A549 (cell line): ENCODE measurements at regions not wholly inside any gene's neighbourhood (a gene's known extent, or its start where the extent isn't known, plus 50 kb on each side); places are given as distances from the start of the nearest gene placed in this dataset.

ENCODE experiments used
- ATAC-seq, 2 experiments: fragments of 200-7000 bp in 1 of 2; fragments of >200 bp in 1 of 2; cut with Nextera tagmentation in 1 of 2; cut with Tn5 transposase in 1 of 2; 3 replicates each; pipeline versions ENCODE4 v1.8.0 to v1.9.1; 2018 to 2020; ENCODE audit warnings: mild to moderate bottlenecking in 1 of 2, moderate library complexity in 1 of 2
- CTCF ChIA-PET: fragments of 300-600 bp; sonication (Branson Sonifier 250); formaldehyde crosslinking; extraction: SDS; loops from one replicate; lab custom pipeline; 2021; ENCODE audit warnings: antibody characterized with exemption, inconsistent platforms; lab: Yijun Ruan, JAX
- POLR2A ChIA-PET: fragments of 350-600 bp; formaldehyde crosslinking; extraction: SDS; loops from one replicate; lab custom pipeline; 2021; ENCODE audit warnings: antibody characterized with exemption, inconsistent platforms; lab: Yijun Ruan, JAX
- DNase-seq, 2 experiments: peaks; one replicate each; pipeline versions ENCODE4 v3.0.0 to v3.0.0-alpha.2; 2011 to 2016; ENCODE audit warnings: low read depth in 1 of 2, low spot score in 1 of 2
- FAIRE-seq: peaks from 2 replicates; lab custom pipeline; 2011; peaks lifted over from hg19 to GRCh38; lab: Jason Lieb, UNC
- H3K27ac ChIP-seq, 2 experiments: fragments of >200 bp; sonication (Bioruptor Twin); formaldehyde crosslinking; 3 replicates each; pipeline ENCODE4 v1.5.1; 2016 to 2017
- H3K4me1 ChIP-seq: fragments of >200 bp; sonication (Bioruptor Twin); formaldehyde crosslinking; 3 replicates; pipeline ENCODE4 v1.6.1; 2016
- H3K4me2 ChIP-seq: fragments of >200 bp; sonication (Bioruptor Twin); formaldehyde crosslinking; 3 replicates; pipeline ENCODE4 v1.6.1; 2016
- H3K4me3 ChIP-seq: fragments of >200 bp; sonication (Bioruptor Twin); formaldehyde crosslinking; 3 replicates; pipeline ENCODE4 v1.5.1; 2016
- H3K9me3 ChIP-seq: fragments of >200 bp; sonication (Bioruptor Twin); formaldehyde crosslinking; 3 replicates; pipeline ENCODE4 v1.6.1; 2016
- BHLHE40 ChIP-seq: IDR thresholded peaks from 2 replicates; pipeline ENCODE4 v1.6.1; 2012; ENCODE audit warnings: low read depth, low read length, inconsistent platforms
- CBX2 ChIP-seq: fragments of 200-600 bp; sonication (generic); IDR thresholded peaks from 2 replicates; pipeline ENCODE4 v1.6.1; 2016; ENCODE audit warnings: low read depth, mild to moderate bottlenecking, borderline replicate concordance
- CHD4 ChIP-seq: fragments of 200-600 bp; sonication (generic); IDR thresholded peaks from 2 replicates; pipeline ENCODE4 v1.6.1; 2016; ENCODE audit warnings: antibody characterized with exemption, mild to moderate bottlenecking, borderline replicate concordance
- EHF ChIP-seq: fragments of 250-450 bp; sonication (Bioruptor Pico); IDR thresholded peaks from 2 replicates; pipeline ENCODE4 v1.5.0; 2020; ENCODE audit warnings: mild to moderate bottlenecking
- EP300 ChIP-seq, 2 experiments: fragments of >200 bp; sonication (Bioruptor Twin); formaldehyde crosslinking; IDR thresholded peaks; 2 replicates in 1 of 2; 3 replicates in 1 of 2; pipeline ENCODE4 v1.6.1; 2016 to 2017
- ESRRA ChIP-seq: fragments of 150-350 bp; IDR thresholded peaks from 2 replicates; pipeline ENCODE4 v1.6.1; 2014; ENCODE audit warnings: mild to moderate bottlenecking, low read length, borderline replicate concordance
- FOSL2 ChIP-seq, 2 experiments: fragments of 450-650 bp in 1 of 2; fragments of >200 bp in 1 of 2; sonication (Bioruptor Twin) in 1 of 2; formaldehyde crosslinking; IDR thresholded peaks; 2 replicates each; pipeline versions ENCODE4 v1.5.0 to v1.6.1; 2016 to 2020; ENCODE audit warnings: mild to moderate bottlenecking in 1 of 2, moderate library complexity in 1 of 2
- GATA3 ChIP-seq: IDR thresholded peaks from 2 replicates; pipeline ENCODE4 v1.6.1; 2012; ENCODE audit warnings: borderline replicate concordance
- HDAC2 ChIP-seq: fragments of 200-600 bp; sonication (generic); IDR thresholded peaks from 2 replicates; pipeline ENCODE4 v1.6.1; 2016
- HEYL ChIP-seq: fragments of 250-450 bp; sonication (Bioruptor Pico); IDR thresholded peaks from 2 replicates; pipeline ENCODE4 v1.8.0; 2021; ENCODE audit warnings: mild to moderate bottlenecking, moderate library complexity
- HOXA7 ChIP-seq: fragments of 250-450 bp; sonication (Bioruptor Pico); IDR thresholded peaks from 2 replicates; pipeline ENCODE4 v1.5.0; 2020; ENCODE audit warnings: mild to moderate bottlenecking, moderate library complexity
- HOXB13 ChIP-seq: fragments of 250-450 bp; sonication (Bioruptor Pico); IDR thresholded peaks from 2 replicates; pipeline ENCODE4 v1.5.0; 2020; ENCODE audit warnings: low read depth, mild to moderate bottlenecking, moderate library complexity
- JUN ChIP-seq, 2 experiments: fragments of >200 bp; sonication (Bioruptor Twin); formaldehyde crosslinking; IDR thresholded peaks; 2 replicates in 1 of 2; 3 replicates in 1 of 2; pipeline ENCODE4 v1.6.1; 2016 to 2017
- JUNB ChIP-seq: fragments of >200 bp; sonication (Bioruptor Twin); formaldehyde crosslinking; IDR thresholded peaks from 2 replicates; pipeline ENCODE4 v1.6.1; 2016
- KDM1A ChIP-seq: fragments of 200-600 bp; sonication (generic); IDR thresholded peaks from 2 replicates; pipeline ENCODE4 v1.6.1; 2016; ENCODE audit warnings: low read depth, mild to moderate bottlenecking
- KDM5A ChIP-seq: fragments of 200-600 bp; sonication (generic); IDR thresholded peaks from 2 replicates; pipeline ENCODE4 v1.6.1; 2016; ENCODE audit warnings: antibody characterized with exemption, mild to moderate bottlenecking
- MAFK ChIP-seq: fragments of 450-650 bp; IDR thresholded peaks from 2 replicates; pipeline ENCODE4 v1.6.1; 2014; ENCODE audit not compliant: partially characterized antibody
- NFE2L2 ChIP-seq: fragments of 150-350 bp; conservative IDR thresholded peaks from 2 replicates; pipeline ENCODE4 v1.6.1; 2014; ENCODE audit warnings: low read length
- POLR2A ChIP-seq: IDR thresholded peaks from 2 replicates; pipeline ENCODE4 v1.6.1; 2012; ENCODE audit warnings: mild to moderate bottlenecking, low read length
- POLR2AphosphoS2 ChIP-seq: conservative IDR thresholded peaks from 2 replicates; pipeline ENCODE4 v1.6.1; 2012; ENCODE audit warnings: low read length, improper control_type of control experiment, inconsistent platforms
- RNF2 ChIP-seq: fragments of 200-600 bp; sonication (generic); IDR thresholded peaks from 2 replicates; pipeline ENCODE4 v1.6.1; 2016; ENCODE audit warnings: low read depth, mild to moderate bottlenecking, antibody characterized with exemption, moderate library complexity, borderline replicate concordance
- SMC3 ChIP-seq: fragments of >200 bp; sonication (Bioruptor Twin); formaldehyde crosslinking; IDR thresholded peaks from 3 replicates; pipeline ENCODE4 v1.6.1; 2018; ENCODE audit warnings: inconsistent platforms
- SREBF2 ChIP-seq: fragments of 450-650 bp; IDR thresholded peaks from 2 replicates; pipeline ENCODE4 v1.6.1; 2014; ENCODE audit warnings: mild to moderate bottlenecking, moderate library complexity
- TFCP2L1 ChIP-seq: fragments of 250-450 bp; sonication (Bioruptor Pico); IDR thresholded peaks from 2 replicates; pipeline ENCODE4 v1.5.0; 2021; ENCODE audit warnings: mild to moderate bottlenecking
- ZC3H11A ChIP-seq: fragments of 450-650 bp; IDR thresholded peaks from 2 replicates; pipeline ENCODE4 v1.6.1; 2014; ENCODE audit warnings: antibody characterized with exemption, mild to moderate bottlenecking
- ZFP36 ChIP-seq: fragments of 450-650 bp; IDR thresholded peaks from 2 replicates; pipeline ENCODE4 v1.6.1; 2014; ENCODE audit warnings: borderline replicate concordance; ENCODE audit not compliant: partially characterized antibody
- ZSCAN20 ChIP-seq: fragments of 250-450 bp; sonication (Bioruptor Pico); IDR thresholded peaks from 2 replicates; pipeline ENCODE4 v1.8.0; 2022; ENCODE audit warnings: mild to moderate bottlenecking, moderate library complexity
- WGBS: methylation state at CpG from one replicate; pipeline ENCODE4 v1.1.6; 2017; ENCODE audit errors: missing lambda C conversion rate; 5-methylcytosine and 5-hydroxymethylcytosine counted together
- TF ChIP-seq, protein P1 (sequence below): fragments of 250-450 bp; sonication (Bioruptor Pico); IDR thresholded peaks from 2 replicates; pipeline ENCODE4 v1.5.0; 2021; ENCODE audit warnings: mild to moderate bottlenecking, moderate library complexity, borderline replicate concordance
- TF ChIP-seq, protein P2 (sequence below): fragments of >200 bp; sonication (Bioruptor Twin); formaldehyde crosslinking; IDR thresholded peaks from 3 replicates; pipeline ENCODE4 v1.6.1; 2016
- TF ChIP-seq, protein P3 (sequence below): fragments of 450-650 bp; IDR thresholded peaks from 2 replicates; pipeline ENCODE4 v1.6.1; 2014; ENCODE audit warnings: antibody characterized with exemption

DNA sequence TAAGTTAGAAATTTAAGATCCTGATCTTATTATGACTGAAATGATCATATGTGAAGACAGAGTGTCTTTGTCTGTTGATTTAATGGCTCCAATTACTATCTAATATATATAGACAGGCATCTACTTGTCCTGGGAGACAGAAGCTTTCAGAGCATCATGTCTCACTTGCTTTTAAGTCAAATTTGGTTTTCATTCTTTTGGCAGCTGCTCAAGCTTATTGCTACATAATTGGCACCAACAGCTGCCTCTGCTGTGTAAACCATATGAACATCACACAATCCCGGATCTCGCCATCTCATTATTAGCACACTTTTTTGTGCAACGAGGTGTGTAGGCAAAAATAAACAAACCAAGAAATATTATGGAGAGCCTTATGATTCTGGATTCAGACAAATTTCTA is 1717.9 kb downstream of the EFNA5 start (continued):
- TF ChIP-seq, protein P1, sequence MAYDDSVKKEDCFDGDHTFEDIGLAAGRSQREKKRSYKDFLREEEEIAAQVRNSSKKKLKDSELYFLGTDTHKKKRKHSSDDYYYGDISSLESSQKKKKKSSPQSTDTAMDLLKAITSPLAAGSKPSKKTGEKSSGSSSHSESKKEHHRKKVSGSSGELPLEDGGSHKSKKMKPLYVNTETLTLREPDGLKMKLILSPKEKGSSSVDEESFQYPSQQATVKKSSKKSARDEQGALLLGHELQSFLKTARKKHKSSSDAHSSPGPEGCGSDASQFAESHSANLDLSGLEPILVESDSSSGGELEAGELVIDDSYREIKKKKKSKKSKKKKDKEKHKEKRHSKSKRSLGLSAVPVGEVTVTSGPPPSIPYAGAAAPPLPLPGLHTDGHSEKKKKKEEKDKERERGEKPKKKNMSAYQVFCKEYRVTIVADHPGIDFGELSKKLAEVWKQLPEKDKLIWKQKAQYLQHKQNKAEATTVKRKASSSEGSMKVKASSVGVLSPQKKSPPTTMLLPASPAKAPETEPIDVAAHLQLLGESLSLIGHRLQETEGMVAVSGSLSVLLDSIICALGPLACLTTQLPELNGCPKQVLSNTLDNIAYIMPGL (CRISPR knock-in tag), result no peak
- TF ChIP-seq HEYL (CRISPR knock-in tag), result no peak
- TF ChIP-seq ZFP36, result no peak
- no peak for TF ChIP-seq BHLHE40
- TF ChIP-seq RNF2, result no peak
- TF ChIP-seq SMC3, result no peak
- no peak for TF ChIP-seq JUNB
- no peak for TF ChIP-seq GATA3
- TF ChIP-seq, protein P2, sequence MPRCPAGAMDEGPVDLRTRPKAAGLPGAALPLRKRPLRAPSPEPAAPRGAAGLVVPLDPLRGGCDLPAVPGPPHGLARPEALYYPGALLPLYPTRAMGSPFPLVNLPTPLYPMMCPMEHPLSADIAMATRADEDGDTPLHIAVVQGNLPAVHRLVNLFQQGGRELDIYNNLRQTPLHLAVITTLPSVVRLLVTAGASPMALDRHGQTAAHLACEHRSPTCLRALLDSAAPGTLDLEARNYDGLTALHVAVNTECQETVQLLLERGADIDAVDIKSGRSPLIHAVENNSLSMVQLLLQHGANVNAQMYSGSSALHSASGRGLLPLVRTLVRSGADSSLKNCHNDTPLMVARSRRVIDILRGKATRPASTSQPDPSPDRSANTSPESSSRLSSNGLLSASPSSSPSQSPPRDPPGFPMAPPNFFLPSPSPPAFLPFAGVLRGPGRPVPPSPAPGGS, result no peak

DNA sequence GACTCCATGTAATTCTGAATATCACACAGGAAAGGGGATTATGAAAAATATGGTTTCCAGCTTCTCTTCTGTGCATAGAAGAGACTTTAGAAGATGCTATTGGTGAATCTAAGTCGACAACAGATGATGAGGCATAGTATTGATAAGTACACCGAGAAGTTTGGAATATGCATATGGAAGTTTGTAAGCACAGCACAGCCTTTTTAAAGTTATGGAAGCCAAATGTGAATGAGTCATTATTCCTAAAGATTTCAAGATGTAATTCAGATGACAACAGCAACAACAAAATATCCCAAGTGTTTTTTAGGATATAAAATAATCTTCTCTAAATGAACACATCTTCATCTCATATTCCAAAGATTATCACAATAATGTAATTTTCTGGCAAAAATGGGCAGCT is 1723.3 kb downstream of the EFNA5 start:
- 17% methylated on average over 2 of the region's 2 CpGs for WGBS
- no peaks in the 10 kb centered on the region for H3K9me3 ChIP-seq
- POLR2A ChIA-PET, result no interaction called here
- DNase-seq, result no peak
- no peaks in the 10 kb centered on the region for H3K4me1 ChIP-seq
- no peak overlapping the region for H3K27ac ChIP-seq
- CTCF ChIA-PET, result no interaction called here
- TF ChIP-seq FOSL2 (IDR thresholded peaks at IDR 0.05), result no peak
- TF ChIP-seq FOSL2 (CRISPR knock-in tag; IDR thresholded peaks at IDR 0.05), result no peak
- no peak for TF ChIP-seq EP300 (IDR thresholded peaks at IDR 0.05)
- no peak for TF ChIP-seq BHLHE40
- no peak for TF ChIP-seq HOXB13
- TF ChIP-seq POLR2A, result no peak
- no peak for TF ChIP-seq ESRRA
- FAIRE-seq, result no peak
- H3K4me2 ChIP-seq, result no peak overlapping the region
- no peak overlapping the region for H3K4me3 ChIP-seq
- no peak for ATAC-seq

DNA sequence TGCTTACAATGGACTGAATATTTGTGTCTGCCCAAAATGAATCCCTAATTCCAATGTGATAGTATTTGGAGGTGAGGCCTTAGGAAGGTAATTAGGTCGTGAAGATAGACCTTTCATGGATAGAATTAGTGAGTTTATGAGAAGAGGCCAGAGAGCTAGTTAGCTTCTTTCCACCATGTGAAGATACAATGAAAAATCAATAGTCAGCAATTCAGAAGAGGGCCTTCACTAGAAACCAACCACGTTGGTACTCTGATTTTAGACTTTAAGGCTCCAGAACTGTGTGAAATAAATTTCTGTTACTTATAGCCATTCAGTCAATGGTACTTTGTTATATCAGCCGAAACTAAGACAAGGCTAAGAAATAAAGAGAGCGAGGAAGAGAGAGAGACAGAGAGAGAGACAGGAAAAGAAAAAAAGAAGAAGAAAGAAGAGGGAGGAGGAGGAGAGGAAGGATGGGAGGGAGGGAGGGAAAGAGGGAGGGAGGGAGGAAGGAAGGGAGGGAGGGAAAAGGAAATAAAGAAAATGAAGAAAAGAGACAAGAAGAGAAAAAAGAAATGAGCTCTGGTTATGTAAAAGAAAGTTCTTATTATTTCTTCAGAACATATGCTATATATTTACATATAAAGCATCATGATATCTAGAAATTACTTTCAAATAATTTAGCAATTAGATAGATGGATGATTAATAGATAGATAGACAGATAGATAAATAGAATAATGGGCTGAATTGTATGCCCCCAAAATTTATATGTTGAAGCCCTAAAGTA is 1725.3 kb downstream of the EFNA5 start:
- TF ChIP-seq CHD4 (no peak), TFCP2L1 (CRISPR knock-in tag) (no peak), HDAC2 (no peak), ESRRA (no peak), MAFK (peak; percentile 73)
- H3K4me1 ChIP-seq, result no peaks in the 10 kb centered on the region
- no peak for DNase-seq
- CTCF ChIA-PET, result no interaction called here
- no peak overlapping the region for H3K27ac ChIP-seq
- no peak overlapping the region for H3K4me3 ChIP-seq
- no peak for FAIRE-seq
- WGBS, result 40% methylated on average over 4 of the region's 4 CpGs
- no peak for ATAC-seq
- no peaks in the 10 kb centered on the region for H3K9me3 ChIP-seq
- POLR2A ChIA-PET, result no interaction called here
- H3K4me2 ChIP-seq, result no peak overlapping the region

DNA sequence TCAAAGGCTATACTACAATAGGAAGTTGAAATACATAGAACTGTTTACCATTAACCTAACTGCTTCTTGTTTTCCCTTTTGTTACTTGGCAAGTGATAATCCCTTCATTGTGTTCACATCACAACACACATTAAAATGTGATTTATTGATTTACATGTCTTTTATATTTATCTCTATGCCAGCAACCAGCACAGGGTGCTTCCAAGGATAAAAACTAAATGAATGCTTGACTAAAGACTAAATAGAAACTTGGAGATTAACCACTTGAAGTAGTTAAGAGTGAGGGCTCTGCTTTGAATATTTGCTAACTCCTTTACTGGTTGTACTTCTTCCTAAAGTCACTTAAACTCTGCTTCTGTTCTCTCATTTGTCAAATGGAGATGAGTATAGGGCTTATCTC is 1730.6 kb downstream of the EFNA5 start:
- CTCF ChIA-PET, result no interaction called here
- no peaks in the 10 kb centered on the region for H3K4me1 ChIP-seq
- no peak for FAIRE-seq
- DNase-seq, result no peak
- H3K9me3 ChIP-seq, result no peaks in the 10 kb centered on the region
- ATAC-seq, result no peak
- H3K4me2 ChIP-seq, result no peak overlapping the region
- H3K4me3 ChIP-seq, result no peak overlapping the region
- POLR2A ChIA-PET, result no interaction called here
- H3K27ac ChIP-seq, result no peak overlapping the region
- TF ChIP-seq CBX2 (no peak), SREBF2 (no peak), EHF (CRISPR knock-in tag) (no peak), CHD4 (no peak), ESRRA (no peak), MAFK (no peak), JUN (IDR thresholded peaks at IDR 0.05) (no peak), KDM5A (no peak), HDAC2 (no peak), ZC3H11A (no peak), HEYL (CRISPR knock-in tag) (no peak), BHLHE40 (no peak), ZSCAN20 (no peak), NFE2L2 (no peak), GATA3 (no peak), POLR2AphosphoS2 (no peak), EP300 (IDR thresholded peaks at IDR 0.05) (no peak), KDM1A (no peak), HOXA7 (CRISPR knock-in tag) (no peak)
- TF ChIP-seq, protein P3, sequence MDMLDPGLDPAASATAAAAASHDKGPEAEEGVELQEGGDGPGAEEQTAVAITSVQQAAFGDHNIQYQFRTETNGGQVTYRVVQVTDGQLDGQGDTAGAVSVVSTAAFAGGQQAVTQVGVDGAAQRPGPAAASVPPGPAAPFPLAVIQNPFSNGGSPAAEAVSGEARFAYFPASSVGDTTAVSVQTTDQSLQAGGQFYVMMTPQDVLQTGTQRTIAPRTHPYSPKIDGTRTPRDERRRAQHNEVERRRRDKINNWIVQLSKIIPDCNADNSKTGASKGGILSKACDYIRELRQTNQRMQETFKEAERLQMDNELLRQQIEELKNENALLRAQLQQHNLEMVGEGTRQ, result no peak
- TF ChIP-seq, all 56 proteins: peak for 0
